GM18909 (cell line): ENCODE measurements at regions not wholly inside any gene's neighbourhood (a gene's known extent, or its start where the extent isn't known, plus 50 kb on each side); places are given as distances from the start of the nearest gene placed in this dataset.

Experiments
- ATAC-seq: cut with Tn5 transposase; IDR thresholded peaks from one replicate; pipeline ENCODE4 v1.9.1; 2021; ENCODE audit warnings: mild to moderate bottlenecking; ENCODE audit not compliant: unreplicated experiment, poor library complexity

DNA sequence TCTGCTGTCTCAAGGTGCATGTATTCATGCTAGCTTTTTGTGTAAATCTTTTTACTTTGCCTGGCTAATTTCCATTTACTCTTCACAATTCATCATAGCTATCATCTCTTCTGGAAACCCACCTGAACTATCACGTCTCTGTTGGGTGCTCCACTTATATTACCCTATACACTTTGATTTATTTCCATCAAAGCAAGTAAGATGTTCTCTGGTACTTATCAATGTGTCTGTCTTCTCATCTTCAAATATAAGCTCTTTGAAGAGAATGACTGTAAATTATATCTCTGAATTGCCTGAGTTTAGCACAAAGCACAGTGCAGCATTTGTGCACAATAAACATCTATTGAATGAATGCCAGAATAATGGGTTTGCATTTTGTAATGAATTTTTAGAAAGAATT lies 1129.7 kb downstream of the LRFN5 start:
- no peak for ATAC-seq

DNA sequence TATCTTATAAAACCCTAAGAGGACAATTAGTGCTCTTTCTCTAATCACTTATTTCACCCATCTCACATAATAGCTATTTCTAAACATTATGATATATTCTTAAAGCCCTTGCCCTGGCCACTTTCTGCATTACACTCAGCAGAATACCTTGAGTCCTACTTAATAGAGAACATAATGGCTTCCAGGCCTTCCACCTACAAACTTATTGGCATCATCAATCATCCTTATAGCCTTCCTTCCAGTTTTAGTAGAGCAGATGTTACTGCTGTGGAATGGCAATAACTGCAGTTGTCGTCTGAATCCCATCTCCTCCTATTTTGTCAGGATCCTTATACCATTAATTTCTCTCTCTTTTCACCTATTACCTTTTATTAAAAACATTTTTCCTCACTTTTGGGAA lies 1127.4 kb downstream of the LRFN5 start:
- ATAC-seq, result no peak

GRCh38 chr14:42732005-42732404 lies 1125.3 kb downstream of the LRFN5 start:
- ATAC-seq, result no peak

DNA sequence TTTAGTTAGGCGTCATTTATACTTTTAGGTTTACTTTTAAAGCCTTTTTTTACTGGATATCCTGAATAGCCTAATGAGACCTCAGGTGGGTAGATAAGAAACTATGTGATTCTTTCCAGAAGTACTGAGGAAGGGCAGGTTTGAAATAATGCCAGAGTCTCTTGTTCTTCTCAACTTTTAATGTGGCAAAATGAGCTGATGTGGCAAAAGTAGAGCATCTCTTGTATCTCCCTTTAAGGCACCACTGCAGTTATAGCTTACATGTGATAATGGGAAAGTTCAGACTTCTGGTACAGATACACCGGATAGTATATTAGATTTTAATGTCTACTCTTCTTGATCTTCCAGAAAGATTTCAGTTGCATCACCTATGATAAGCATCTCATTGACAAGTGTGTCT lies 1124.8 kb downstream of the LRFN5 start:
- ATAC-seq, result no peak

- no peak for ATAC-seq
Observed at GRCh38 chr14:42729681-42730080, 1123.0 kb downstream of the LRFN5 start.

- ATAC-seq, result no peak
Observed at GRCh38 chr14:42719391-42719790, 1112.7 kb downstream of the LRFN5 start.

- no peak for ATAC-seq
Observed at GRCh38 chr14:42715316-42715715, 1108.6 kb downstream of the LRFN5 start.

- ATAC-seq, result no peak
Observed at GRCh38 chr14:42710071-42710470, 1103.4 kb downstream of the LRFN5 start.

- no peak for ATAC-seq
Observed at GRCh38 chr14:42703501-42703900, 1096.8 kb downstream of the LRFN5 start.

GRCh38 chr14:42687421-42687820 lies 1080.7 kb downstream of the LRFN5 start:
- ATAC-seq, result no peak

GRCh38 chr14:42683707-42684106 lies 1077.0 kb downstream of the LRFN5 start:
- ATAC-seq, result no peak

GRCh38 chr14:42676636-42677035 lies 1070.0 kb downstream of the LRFN5 start:
- no peak for ATAC-seq

GRCh38 chr14:42673963-42674362 lies 1067.3 kb downstream of the LRFN5 start:
- ATAC-seq, result no peak

- no peak for ATAC-seq
Observed at GRCh38 chr14:42671636-42672035, 1065.0 kb downstream of the LRFN5 start.

DNA sequence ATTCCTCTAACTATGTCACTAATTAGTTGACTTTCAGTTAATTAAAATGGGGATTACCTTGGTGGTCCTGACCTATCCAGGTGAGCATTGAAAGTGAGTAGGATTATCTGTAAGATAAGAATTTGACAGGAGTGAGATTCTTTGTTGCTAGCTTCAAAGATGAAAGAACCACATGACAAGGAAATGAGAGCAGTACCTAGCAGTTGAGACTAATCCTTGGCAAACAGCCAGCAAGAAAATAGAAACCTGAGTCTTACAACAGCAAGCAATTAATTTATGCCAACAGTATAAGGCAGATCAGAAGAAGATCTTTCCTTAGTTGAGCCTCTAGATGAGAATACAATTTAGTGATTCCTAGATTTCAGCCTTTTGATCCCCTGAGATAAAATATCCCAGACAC lies 1058.4 kb downstream of the LRFN5 start:
- ATAC-seq, result no peak

GRCh38 chr14:42664190-42664589 lies 1057.5 kb downstream of the LRFN5 start:
- ATAC-seq, result no peak

DNA sequence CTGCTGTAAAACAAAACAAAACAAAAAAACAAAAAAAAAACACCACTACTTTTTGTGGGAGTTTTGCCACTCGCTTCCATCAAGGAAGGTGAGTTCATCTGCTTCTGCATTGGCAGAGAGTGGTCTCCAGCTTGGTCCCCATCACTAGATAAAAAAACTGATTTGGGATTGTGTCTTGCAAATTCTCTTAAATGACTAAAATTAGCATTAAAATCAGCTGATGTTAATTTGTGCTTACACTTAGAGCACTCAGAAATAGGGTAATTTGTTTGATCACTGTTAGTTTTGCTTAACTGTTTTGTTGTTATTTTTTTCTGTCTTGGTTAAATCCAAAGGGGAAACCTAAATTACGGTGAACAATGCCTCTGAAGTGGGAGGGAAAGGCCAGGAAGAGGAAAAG lies 1048.0 kb downstream of the LRFN5 start:
- ATAC-seq, result no peak

- no peak for ATAC-seq
Observed at GRCh38 chr14:42642787-42643186, 1036.1 kb downstream of the LRFN5 start.

- no peak for ATAC-seq
Observed at GRCh38 chr14:42633504-42634095, 1026.9 kb downstream of the LRFN5 start.

- ATAC-seq, result no peak
Observed at GRCh38 chr14:42629553-42629952, 1022.9 kb downstream of the LRFN5 start.

GRCh38 chr14:42628602-42629001 lies 1021.9 kb downstream of the LRFN5 start:
- no peak for ATAC-seq

DNA sequence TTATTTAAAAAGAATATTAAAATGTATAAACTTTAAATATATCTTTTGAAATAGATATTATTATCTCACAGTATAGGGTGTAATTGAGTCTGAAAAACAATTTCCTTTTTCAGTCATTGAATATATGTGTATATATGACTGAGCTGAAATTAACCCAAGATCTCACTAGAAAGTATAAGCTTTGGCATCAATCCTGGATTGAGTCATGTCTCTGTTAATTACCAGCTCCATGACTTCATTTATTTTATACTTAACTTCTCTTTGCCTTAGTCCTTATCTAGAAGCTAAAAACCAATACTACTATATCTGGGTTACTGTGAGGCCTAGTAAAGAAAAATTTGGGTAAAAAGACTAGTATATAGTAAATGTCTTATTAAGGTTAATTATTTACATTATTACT lies 1020.3 kb downstream of the LRFN5 start:
- ATAC-seq, result no peak
